Skeletal muscle cell (primary cell): ENCODE measurements at regions not wholly inside any gene's neighbourhood (a gene's known extent, or its start where the extent isn't known, plus 50 kb on each side); places are given as distances from the start of the nearest gene placed in this dataset.

Experiments used
- DNase-seq: peaks from one replicate; pipeline ENCODE4 v3.0.0-alpha.2; 2010; ENCODE audit warnings: low read depth
- H3K4me3 ChIP-seq: 2 replicates; pipeline ENCODE4 v1.5.1; 2011; ENCODE audit warnings: low read depth, mild to moderate bottlenecking, control low read depth, low read length, moderate library complexity

- no peak for DNase-seq
Measured at GRCh38 chr6:91013511-91013910, 426.6 kb upstream of the MAP3K7 start.

DNA sequence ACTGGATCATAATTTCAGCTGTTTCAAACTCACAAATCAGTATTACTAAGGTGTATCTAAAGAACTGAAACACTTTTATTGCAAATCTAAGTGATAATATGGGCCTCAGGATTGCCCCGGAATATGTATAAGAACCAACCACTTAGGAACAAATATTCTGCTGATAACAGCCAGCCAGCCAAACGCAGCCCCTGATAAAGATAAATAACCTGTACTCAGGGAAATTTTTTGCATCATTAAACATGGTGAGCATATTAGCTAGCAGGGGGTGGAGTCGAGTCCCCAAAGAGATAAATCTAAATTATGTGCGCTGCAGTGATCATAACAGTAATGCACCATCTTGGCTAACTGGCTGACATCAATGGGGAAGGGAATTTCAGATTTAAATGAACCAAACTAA, 410.2 kb upstream of the MAP3K7 start:
- no peak overlapping the region for H3K4me3 ChIP-seq
- DNase-seq, result no peak

More at GRCh38 chr6:91013511-91013910, 426.6 kb upstream of the MAP3K7 start:
- no peak overlapping the region for H3K4me3 ChIP-seq

GRCh38 chr6:90993770-90994169, 406.9 kb upstream of the MAP3K7 start:
- no peak for DNase-seq
- no peak overlapping the region for H3K4me3 ChIP-seq

DNA sequence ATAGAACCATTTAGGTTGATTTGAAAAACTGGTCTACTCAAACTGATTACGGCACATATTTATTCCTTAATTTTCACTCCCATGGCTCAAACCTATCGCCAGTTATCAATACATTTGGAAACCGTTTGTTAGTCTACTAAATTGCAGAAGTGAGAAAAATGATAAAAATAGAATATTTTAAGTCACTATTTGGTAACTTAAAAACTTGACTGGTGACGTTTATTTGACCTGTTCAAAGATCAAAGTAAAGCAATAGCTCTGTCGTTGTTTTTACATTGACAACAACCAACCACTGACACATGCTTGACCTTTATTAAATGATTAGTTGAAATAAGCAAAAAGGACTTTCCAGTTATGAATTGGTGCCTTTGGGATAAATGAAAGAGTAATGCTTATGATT, 402.9 kb upstream of the MAP3K7 start:
- no peak overlapping the region for H3K4me3 ChIP-seq

GRCh38 chr6:90984066-90984465, 397.2 kb upstream of the MAP3K7 start:
- DNase-seq, result no peak
- no peak overlapping the region for H3K4me3 ChIP-seq

More for the DNA sequence above, 402.9 kb upstream of the MAP3K7 start:
- no peak for DNase-seq

GRCh38 chr6:90983462-90983861, 396.6 kb upstream of the MAP3K7 start:
- H3K4me3 ChIP-seq, result no peak overlapping the region
- no peak for DNase-seq

DNA sequence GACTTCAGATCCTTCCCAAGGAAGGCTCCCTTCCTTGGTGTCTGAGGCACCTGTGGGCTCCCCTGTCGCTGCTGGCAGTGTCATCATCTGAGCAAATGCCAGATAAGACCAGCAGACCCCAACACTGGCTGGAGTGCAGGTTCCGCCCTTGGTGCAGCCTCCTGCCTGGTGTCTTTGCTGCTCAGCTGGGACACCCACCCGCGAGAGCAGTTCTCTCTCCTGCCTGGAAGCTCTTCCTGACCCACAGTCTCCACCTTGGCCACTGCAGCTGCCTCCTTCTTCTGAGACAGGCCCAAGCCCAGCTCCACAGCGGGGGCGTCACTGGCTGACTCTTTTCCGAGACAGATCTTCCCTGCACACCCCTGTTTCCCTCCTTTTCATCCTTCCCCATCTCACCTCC, 395.7 kb upstream of the MAP3K7 start:
- no peak overlapping the region for H3K4me3 ChIP-seq
- no peak for DNase-seq

- H3K4me3 ChIP-seq, result no peak overlapping the region
- no peak for DNase-seq
Measured at GRCh38 chr6:90982051-90982450, 395.2 kb upstream of the MAP3K7 start.

DNA sequence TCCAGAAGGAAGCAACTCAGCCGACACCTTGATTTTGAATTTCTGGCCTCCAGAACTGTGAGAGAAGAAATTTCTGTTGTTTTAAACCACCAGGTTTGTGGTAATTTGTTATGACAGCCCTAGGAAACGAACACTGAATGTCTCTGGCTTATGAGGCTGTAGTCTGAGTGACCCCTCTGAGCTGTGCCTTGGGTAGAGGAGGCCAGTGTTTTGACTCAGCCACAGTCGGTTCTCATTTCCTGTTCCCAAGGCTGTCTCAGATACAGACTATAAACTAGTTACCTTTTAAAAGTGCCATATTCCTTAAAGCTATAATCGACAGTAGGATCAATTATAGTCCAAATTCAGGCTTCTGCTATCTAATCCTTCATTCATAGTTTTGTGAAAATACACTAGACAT, 391.2 kb upstream of the MAP3K7 start:
- DNase-seq, result no peak
- no peak overlapping the region for H3K4me3 ChIP-seq

DNA sequence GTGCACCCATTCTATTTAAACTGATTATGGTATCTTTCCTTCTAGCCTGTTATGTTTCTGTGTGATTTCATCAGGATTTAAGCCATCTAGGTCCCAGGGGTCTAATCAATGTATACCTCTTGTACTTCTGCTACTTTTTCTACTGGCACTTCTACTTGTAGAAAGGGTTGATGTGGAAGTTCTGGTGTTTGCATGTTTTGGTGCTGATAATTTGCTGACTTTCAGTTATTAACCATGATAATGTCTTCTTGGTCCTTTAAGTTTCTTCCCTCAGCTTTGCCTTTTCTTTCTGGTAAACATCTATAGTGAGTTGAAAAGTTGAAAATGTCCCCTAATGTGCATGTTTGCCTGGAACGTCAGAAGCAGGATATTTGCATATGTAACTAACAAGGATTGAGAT, 390.6 kb upstream of the MAP3K7 start:
- no peak overlapping the region for H3K4me3 ChIP-seq
- no peak for DNase-seq

GRCh38 chr6:90976341-90976740, 389.5 kb upstream of the MAP3K7 start:
- DNase-seq, result no peak
- H3K4me3 ChIP-seq, result no peak overlapping the region

DNA sequence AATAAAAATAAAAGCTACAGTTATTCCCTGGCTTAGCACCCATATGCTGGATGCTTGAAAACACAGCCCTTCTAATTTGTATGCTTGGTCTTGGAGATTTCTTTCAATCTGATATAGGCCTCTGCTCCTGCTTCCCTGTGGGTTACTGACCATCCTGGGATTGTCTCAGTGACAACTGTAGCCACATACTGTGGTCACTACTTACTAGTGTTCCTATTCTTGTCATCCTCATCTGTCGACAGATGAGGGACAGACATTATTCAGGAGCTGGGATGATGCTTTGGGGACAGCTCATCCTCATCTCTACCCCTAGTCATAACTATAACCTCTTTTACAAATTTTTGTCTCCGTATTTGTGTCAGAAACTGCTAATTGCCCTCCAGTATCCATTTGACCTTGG, 388.9 kb upstream of the MAP3K7 start:
- DNase-seq, result no peak
- H3K4me3 ChIP-seq, result no peak overlapping the region

DNA sequence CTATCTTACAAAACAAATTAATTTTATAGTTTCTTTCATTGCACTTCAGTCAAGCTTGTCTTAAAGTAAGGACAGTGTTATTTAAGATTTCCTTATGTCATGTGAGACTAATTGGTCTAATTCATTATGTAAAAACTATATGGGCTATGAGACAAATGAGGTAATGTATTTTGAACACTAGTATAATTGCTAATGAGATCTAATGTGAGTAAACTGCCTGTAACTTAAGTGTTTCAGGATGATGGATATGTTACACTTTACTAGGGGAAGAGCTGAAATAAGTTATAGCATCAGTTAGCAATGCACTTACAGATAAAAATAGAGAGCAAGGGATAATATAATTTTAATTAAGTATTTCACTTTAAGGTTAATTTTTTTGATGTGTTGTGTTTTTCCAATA, 386.3 kb upstream of the MAP3K7 start:
- H3K4me3 ChIP-seq, result no peak overlapping the region
- DNase-seq, result no peak

DNA sequence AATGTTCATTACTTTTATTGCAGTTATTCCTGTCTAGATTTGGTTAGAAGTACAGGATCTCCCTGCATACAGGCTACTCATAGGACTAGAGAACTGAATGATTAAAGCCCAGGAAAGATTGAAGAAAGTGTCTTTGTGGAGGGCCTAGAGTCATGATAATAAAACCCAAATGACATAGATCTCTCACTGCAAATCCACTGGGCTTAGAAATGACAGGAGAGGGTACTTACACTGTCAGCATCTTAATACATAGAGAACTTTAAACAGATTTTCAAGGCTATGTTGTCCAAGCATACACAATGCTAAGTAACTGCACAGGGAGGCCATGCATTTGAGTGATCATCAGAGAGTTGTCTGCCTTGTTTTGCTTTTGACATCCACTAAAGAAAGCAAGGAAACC, 383.8 kb upstream of the MAP3K7 start:
- DNase-seq, result no peak
- H3K4me3 ChIP-seq, result no peak overlapping the region

DNA sequence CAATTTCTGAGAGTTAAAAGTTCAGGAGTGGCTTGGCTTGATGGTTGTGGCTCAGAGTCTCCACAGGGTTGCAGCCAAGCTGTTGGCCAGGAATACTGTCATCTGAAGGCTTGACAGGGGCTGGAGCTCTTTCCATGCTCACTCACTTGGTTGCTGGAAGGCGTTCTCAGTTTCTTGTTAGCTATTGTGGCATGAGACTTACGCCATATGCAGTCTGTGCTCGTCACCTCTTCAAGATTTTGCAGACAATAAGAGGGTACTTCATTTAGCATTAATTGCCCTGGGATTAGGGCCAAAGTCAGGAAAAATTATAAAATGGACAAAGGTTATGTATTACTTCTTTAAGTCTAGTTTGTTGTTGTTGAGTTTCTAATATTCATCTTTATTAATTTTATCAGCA, 380.6 kb upstream of the MAP3K7 start:
- no peak for DNase-seq
- no peak overlapping the region for H3K4me3 ChIP-seq

GRCh38 chr6:90960324-90960723, 373.5 kb upstream of the MAP3K7 start:
- no peak overlapping the region for H3K4me3 ChIP-seq
- no peak for DNase-seq

DNA sequence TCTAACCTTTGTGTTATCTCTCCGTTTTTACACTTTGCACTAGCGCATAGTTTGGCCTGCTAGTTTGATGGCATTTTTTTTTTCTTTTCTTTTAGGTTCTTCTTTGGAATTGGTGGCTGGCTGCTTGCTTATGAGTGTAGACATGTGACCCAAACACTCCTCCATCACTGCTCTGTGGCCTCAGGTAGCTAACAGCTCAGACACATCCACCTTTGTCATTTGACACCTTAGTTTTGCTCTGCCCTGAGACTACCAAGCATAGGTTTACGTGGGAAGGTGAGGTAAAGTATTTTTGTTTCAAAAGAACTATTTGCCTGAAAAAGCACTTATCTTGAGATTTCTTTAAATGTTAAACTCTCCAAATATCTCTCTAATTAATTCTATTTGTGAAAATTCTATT, 368.4 kb upstream of the MAP3K7 start:
- no peak overlapping the region for H3K4me3 ChIP-seq
- DNase-seq, result no peak

- no peak for DNase-seq
- H3K4me3 ChIP-seq, result no peak overlapping the region
Measured at GRCh38 chr6:90953405-90954161, 366.7 kb upstream of the MAP3K7 start.

DNA sequence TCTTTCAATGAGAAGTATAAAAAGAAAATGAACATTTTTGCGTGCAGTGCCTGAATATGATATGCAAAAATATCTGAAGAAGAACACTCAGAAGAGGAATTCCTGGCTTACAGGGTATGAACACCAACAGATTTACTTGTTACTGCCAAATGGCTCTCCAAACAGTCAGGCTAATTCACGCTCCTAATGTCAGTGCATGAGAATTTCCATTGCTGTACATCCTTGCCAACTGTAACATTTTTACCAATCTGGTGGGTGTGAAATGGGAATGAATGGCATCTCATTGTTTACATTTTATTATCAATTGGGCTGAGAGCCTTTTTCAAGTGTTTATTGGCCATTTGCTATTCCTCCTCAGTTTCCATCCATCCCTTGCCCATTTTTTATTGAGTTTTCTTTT, 365.3 kb upstream of the MAP3K7 start:
- no peak for DNase-seq
- H3K4me3 ChIP-seq, result no peak overlapping the region

- DNase-seq, result no peak
- no peak overlapping the region for H3K4me3 ChIP-seq
Measured at GRCh38 chr6:90948540-90948939, 361.7 kb upstream of the MAP3K7 start.

GRCh38 chr6:90947184-90948064, 360.6 kb upstream of the MAP3K7 start:
- H3K4me3 ChIP-seq, result no peak overlapping the region
- no peak for DNase-seq
